ENCODE measurements at regions not wholly inside any gene's neighbourhood (a gene's known extent, or its start where the extent isn't known, plus 50 kb on each side); places are given as distances from the start of the nearest gene placed in this dataset.

GRCh38 chr16:85539084-85539483, 74.0 kb upstream of the GSE1 start:
- Histone ChIP-seq H3K36me3 (ENCODE audit: insufficient read depth, low read length) (no peaks in the 10 kb centered on the region), H3K9ac (ENCODE audit: insufficient read length) (no peak overlapping the region), H3K4me3 (no peak overlapping the region), H3K9me3 (ENCODE audit: low read depth, low read length) (no peaks in the 10 kb centered on the region), H3K27ac (no peak overlapping the region)
- no peak for DNase-seq (ENCODE audit: low read depth, low spot score)
- TF ChIP-seq POLR2AphosphoS5 (IDR thresholded peaks at IDR 0.05; ENCODE audit: borderline replicate concordance, low read depth, low read length) (no peak), EZH2 (IDR thresholded peaks at IDR 0.05) (no peak), FOXP2 (optimal IDR thresholded peaks at IDR 0.05; ENCODE audit: control extremely low read depth, extremely low read length, insufficient read depth) (no peak)

GRCh38 chr16:85539629-85540291, 73.4 kb upstream of the GSE1 start:
- no peaks in the 10 kb centered on the region for H3K9me3 ChIP-seq (ENCODE audit: low read depth, low read length)
- no peak overlapping the region for H3K27ac ChIP-seq
- H3K9ac ChIP-seq (ENCODE audit: insufficient read length): no peak overlapping the region
- no peaks in the 10 kb centered on the region for H3K36me3 ChIP-seq (ENCODE audit: insufficient read depth, low read length)
- no peak overlapping the region for H3K4me3 ChIP-seq
- TF ChIP-seq POLR2AphosphoS5 (IDR thresholded peaks at IDR 0.05; ENCODE audit: borderline replicate concordance, low read depth, low read length) (no peak), FOXP2 (optimal IDR thresholded peaks at IDR 0.05; ENCODE audit: control extremely low read depth, extremely low read length, insufficient read depth) (no peak), EZH2 (IDR thresholded peaks at IDR 0.05) (no peak)
- no peak for DNase-seq (ENCODE audit: low read depth, low spot score)

- H3K9ac ChIP-seq (ENCODE audit: insufficient read length): no peak overlapping the region
- H3K4me3 ChIP-seq: no peak overlapping the region
- no peak for TF ChIP-seq EZH2 (IDR thresholded peaks at IDR 0.05)
- TF ChIP-seq POLR2AphosphoS5 (IDR thresholded peaks at IDR 0.05; ENCODE audit: borderline replicate concordance, low read depth, low read length): no peak
- TF ChIP-seq FOXP2 (optimal IDR thresholded peaks at IDR 0.05; ENCODE audit: control extremely low read depth, extremely low read length, insufficient read depth): no peak
- H3K9me3 ChIP-seq (ENCODE audit: low read depth, low read length): no peaks in the 10 kb centered on the region
- no peak overlapping the region for H3K27ac ChIP-seq
- no peaks in the 10 kb centered on the region for H3K36me3 ChIP-seq (ENCODE audit: insufficient read depth, low read length)
- no peak for DNase-seq (ENCODE audit: low read depth, low spot score)
Observed at GRCh38 chr16:85541181-85541580, 71.9 kb upstream of the GSE1 start.

- Histone ChIP-seq H3K4me3 (no peak overlapping the region), H3K9ac (ENCODE audit: insufficient read length) (no peak overlapping the region), H3K9me3 (ENCODE audit: low read depth, low read length) (no peaks in the 10 kb centered on the region), H3K36me3 (ENCODE audit: insufficient read depth, low read length) (no peaks in the 10 kb centered on the region), H3K27ac (no peak overlapping the region)
- DNase-seq (ENCODE audit: low read depth, low spot score): no peak
- TF ChIP-seq EZH2 (IDR thresholded peaks at IDR 0.05): no peak
- TF ChIP-seq POLR2AphosphoS5 (IDR thresholded peaks at IDR 0.05; ENCODE audit: borderline replicate concordance, low read depth, low read length): no peak
- no peak for TF ChIP-seq FOXP2 (optimal IDR thresholded peaks at IDR 0.05; ENCODE audit: control extremely low read depth, extremely low read length, insufficient read depth)
Observed at GRCh38 chr16:85541619-85541979, 71.5 kb upstream of the GSE1 start.

- TF ChIP-seq POLR2AphosphoS5 (IDR thresholded peaks at IDR 0.05; ENCODE audit: borderline replicate concordance, low read depth, low read length) (no peak), FOXP2 (optimal IDR thresholded peaks at IDR 0.05; ENCODE audit: control extremely low read depth, extremely low read length, insufficient read depth) (no peak), EZH2 (IDR thresholded peaks at IDR 0.05) (no peak)
- H3K9ac ChIP-seq (ENCODE audit: insufficient read length): no peak overlapping the region
Observed at GRCh38 chr16:85541980-85542900, 70.9 kb upstream of the GSE1 start.

GRCh38 chr16:85543536-85543935, 69.6 kb upstream of the GSE1 start:
- H3K9me3 ChIP-seq (ENCODE audit: low read depth, low read length): no peaks in the 10 kb centered on the region
- no peak for TF ChIP-seq FOXP2 (optimal IDR thresholded peaks at IDR 0.05; ENCODE audit: control extremely low read depth, extremely low read length, insufficient read depth)
- no peak for TF ChIP-seq EZH2 (IDR thresholded peaks at IDR 0.05)
- no peak for TF ChIP-seq POLR2AphosphoS5 (IDR thresholded peaks at IDR 0.05; ENCODE audit: borderline replicate concordance, low read depth, low read length)
- no peak for DNase-seq (ENCODE audit: low read depth, low spot score)
- H3K4me3 ChIP-seq: no peak overlapping the region
- no peaks in the 10 kb centered on the region for H3K36me3 ChIP-seq (ENCODE audit: insufficient read depth, low read length)
- H3K27ac ChIP-seq: no peak overlapping the region
- no peak overlapping the region for H3K9ac ChIP-seq (ENCODE audit: insufficient read length)

More at GRCh38 chr16:85541980-85542900, 70.9 kb upstream of the GSE1 start:
- no peak for DNase-seq (ENCODE audit: low read depth, low spot score)
- Histone ChIP-seq H3K4me3 (no peak overlapping the region), H3K9me3 (ENCODE audit: low read depth, low read length) (no peaks in the 10 kb centered on the region), H3K36me3 (ENCODE audit: insufficient read depth, low read length) (no peaks in the 10 kb centered on the region), H3K27ac (no peak overlapping the region)

- no peak for DNase-seq (ENCODE audit: low read depth, low spot score)
- no peak for TF ChIP-seq POLR2AphosphoS5 (IDR thresholded peaks at IDR 0.05; ENCODE audit: borderline replicate concordance, low read depth, low read length)
- TF ChIP-seq FOXP2 (optimal IDR thresholded peaks at IDR 0.05; ENCODE audit: control extremely low read depth, extremely low read length, insufficient read depth): no peak
- no peak for TF ChIP-seq EZH2 (IDR thresholded peaks at IDR 0.05)
- H3K27ac ChIP-seq: no peak overlapping the region
- no peak overlapping the region for H3K9ac ChIP-seq (ENCODE audit: insufficient read length)
- H3K4me3 ChIP-seq: no peak overlapping the region
- no peaks in the 10 kb centered on the region for H3K9me3 ChIP-seq (ENCODE audit: low read depth, low read length)
- no peaks in the 10 kb centered on the region for H3K36me3 ChIP-seq (ENCODE audit: insufficient read depth, low read length)
Observed at GRCh38 chr16:85544016-85544415, 69.1 kb upstream of the GSE1 start.

- H3K27ac ChIP-seq: no peak overlapping the region
- TF ChIP-seq POLR2AphosphoS5 (IDR thresholded peaks at IDR 0.05; ENCODE audit: borderline replicate concordance, low read depth, low read length): no peak
- no peak for TF ChIP-seq EZH2 (IDR thresholded peaks at IDR 0.05)
- TF ChIP-seq FOXP2 (optimal IDR thresholded peaks at IDR 0.05; ENCODE audit: control extremely low read depth, extremely low read length, insufficient read depth): no peak
- H3K4me3 ChIP-seq: no peak overlapping the region
- no peaks in the 10 kb centered on the region for H3K9me3 ChIP-seq (ENCODE audit: low read depth, low read length)
- no peaks in the 10 kb centered on the region for H3K36me3 ChIP-seq (ENCODE audit: insufficient read depth, low read length)
- no peak overlapping the region for H3K9ac ChIP-seq (ENCODE audit: insufficient read length)
- DNase-seq (ENCODE audit: low read depth, low spot score): no peak
Observed at GRCh38 chr16:85544668-85545067, 68.5 kb upstream of the GSE1 start.
